Naive thymus-derived CD4-positive, alpha-beta T cell (primary cell): ENCODE measurements at regions not wholly inside any gene's neighbourhood (a gene's known extent, or its start where the extent isn't known, plus 50 kb on each side); places are given as distances from the start of the nearest gene placed in this dataset.

Source experiments
- ATAC-seq: fragments of 150-1000 bp; cut with Tn5 transposase; 2 replicates; pipeline ENCODE4 v1.10.0; 2021; ENCODE audit warnings: mild to moderate bottlenecking, moderate library complexity
- CTCF ChIA-PET: fragments of 350-600 bp; sonication (Branson Sonifier 250); formaldehyde crosslinking; loops from one replicate; lab custom pipeline; 2021; ENCODE audit warnings: antibody characterized with exemption; lab: Charles Lee
- POLR2A ChIA-PET: fragments of 350-600 bp; sonication (Branson Sonifier 250); formaldehyde crosslinking; loops from one replicate; lab custom pipeline; 2021; ENCODE audit warnings: antibody characterized with exemption, inconsistent platforms; lab: Charles Lee
- DNase-seq, 9 donors: peaks; one replicate each; pipeline versions ENCODE4 v3.0.0 to v3.0.0-alpha.2; 2020 to 2022; ENCODE audit warnings: mixed read lengths in 1 of 9
- H3K27ac ChIP-seq: one replicate; pipeline ENCODE4 v1.7.0; 2013; ENCODE audit warnings: mild to moderate bottlenecking, low read depth, low read length, moderate library complexity
- H3K27me3 ChIP-seq, 2 donors: one replicate each; pipeline ENCODE4 v1.7.0; 2013; ENCODE audit warnings: low read length in 2 of 2, mild to moderate bottlenecking in 2 of 2, moderate library complexity in 2 of 2; ENCODE audit not compliant: control insufficient read depth in 2 of 2, insufficient read depth in 2 of 2
- H3K36me3 ChIP-seq, 3 experiments: 1 replicate in 2 of 3; 2 replicates in 1 of 3; pipeline ENCODE4 v1.7.0; 2013; ENCODE audit warnings: low read length in 3 of 3, mild to moderate bottlenecking in 3 of 3, moderate library complexity in 1 of 3; ENCODE audit not compliant: insufficient read depth in 3 of 3, control insufficient read depth in 2 of 3
- H3K4me1 ChIP-seq, 2 donors: one replicate each; pipeline ENCODE4 v1.7.0; 2013; ENCODE audit warnings: low read length in 2 of 2, mild to moderate bottlenecking in 2 of 2, moderate library complexity in 1 of 2; ENCODE audit not compliant: control insufficient read depth in 2 of 2, insufficient read depth in 2 of 2
- H3K4me3 ChIP-seq: 2 replicates; pipeline ENCODE4 v1.7.0; 2013; ENCODE audit warnings: mild to moderate bottlenecking, low read length
- H3K9me3 ChIP-seq, 3 experiments: 1 replicate in 2 of 3; 2 replicates in 1 of 3; pipeline ENCODE4 v1.7.0; 2013; ENCODE audit warnings: low read length in 3 of 3; ENCODE audit not compliant: control insufficient read depth in 2 of 3
- H3K27ac Mint-ChIP-seq, 9 donors: one replicate each; pipeline ENCODE4 v1.8.0; 2020 to 2022; ENCODE audit warnings: mixed read lengths in 9 of 9, mild to moderate bottlenecking in 8 of 9, moderate library complexity in 5 of 9, inconsistent platforms in 2 of 9
- H3K27me3 Mint-ChIP-seq, 5 donors: one replicate each; pipeline ENCODE4 v1.8.0; 2021 to 2022; ENCODE audit warnings: mixed read lengths in 5 of 5, mild to moderate bottlenecking in 1 of 5
- H3K36me3 Mint-ChIP-seq, 5 donors: one replicate each; pipeline ENCODE4 v1.8.0; 2020 to 2022; ENCODE audit warnings: mixed read lengths in 5 of 5, mild to moderate bottlenecking in 3 of 5, inconsistent platforms in 1 of 5
- H3K4me1 Mint-ChIP-seq, 7 donors: one replicate each; pipeline ENCODE4 v1.8.0; 2020 to 2022; ENCODE audit warnings: mixed read lengths in 7 of 7, mild to moderate bottlenecking in 3 of 7, inconsistent platforms in 1 of 7
- H3K4me3 Mint-ChIP-seq, 10 donors: one replicate each; pipeline ENCODE4 v1.8.0; 2020 to 2022; ENCODE audit warnings: mild to moderate bottlenecking in 10 of 10, mixed read lengths in 10 of 10, moderate library complexity in 6 of 10, inconsistent platforms in 2 of 10
- H3K9me3 Mint-ChIP-seq, 11 donors: one replicate each; pipeline ENCODE4 v1.8.0; 2020 to 2022; ENCODE audit warnings: mixed read lengths in 11 of 11, mild to moderate bottlenecking in 4 of 11, inconsistent platforms in 1 of 11, moderate library complexity in 1 of 11
- intact Hi-C, 2 donors: fragments of 100-400 bp; cut with micrococcal nuclease; formaldehyde crosslinking; loops; one replicate each; pipeline ENCODE4 v1.15.1; 2023

- CTCF ChIA-PET: no interaction called here
These were observed 77.5 kb upstream of the UNC5A start for GRCh38 chr5:176732736-176733405.

GRCh38 chr5:176733406-176734262 is 76.7 kb upstream of the UNC5A start:
- peaks cover 0 to 10% (median 0%) of the 10 kb centered on the region in 11 donors for H3K9me3 Mint-ChIP-seq
- H3K4me1 ChIP-seq: no peaks in the 10 kb centered on the region
- no peaks in the 10 kb centered on the region for H3K36me3 ChIP-seq
- H3K27me3 ChIP-seq: no peaks in the 10 kb centered on the region
- ATAC-seq (no peak), DNase-seq (no peak)
- peaks cover 0 to 1% (median 0%) of the 10 kb centered on the region in 7 donors for H3K4me1 Mint-ChIP-seq
- H3K27ac Mint-ChIP-seq: no peak overlapping the region
- peak overlapping the region in 1 of 10 donors; percentile 41 for H3K4me3 Mint-ChIP-seq
- H3K27ac ChIP-seq: no peak overlapping the region
- peaks cover 0 to 7% (median 0%) of the 10 kb centered on the region in 3 experiments for H3K9me3 ChIP-seq
- intact Hi-C loops: no loop called here
- peaks cover 30 to 53% (median 48%) of the 10 kb centered on the region in 5 donors for H3K27me3 Mint-ChIP-seq
- ChIA-PET CTCF (no interaction called here), POLR2A (no interaction called here)
- peaks cover 0 to 5% (median 0%) of the 10 kb centered on the region in 5 donors for H3K36me3 Mint-ChIP-seq
- no peak overlapping the region for H3K4me3 ChIP-seq

More at GRCh38 chr5:176732736-176733405, 77.5 kb upstream of the UNC5A start:
- peaks cover 0 to 5% (median 0%) of the 10 kb centered on the region in 5 donors for H3K36me3 Mint-ChIP-seq
- Histone ChIP-seq H3K27ac (no peak overlapping the region), H3K4me3 (no peak overlapping the region), H3K36me3 (no peaks in the 10 kb centered on the region), H3K9me3 (peaks cover 0 to 7% (median 0%) of the 10 kb centered on the region in 3 experiments), H3K27me3 (no peaks in the 10 kb centered on the region), H3K4me1 (no peaks in the 10 kb centered on the region)
- POLR2A ChIA-PET: no interaction called here
- H3K4me3 Mint-ChIP-seq: no peak overlapping the region
- DNase-seq (no peak), ATAC-seq (no peak)
- H3K27me3 Mint-ChIP-seq: peaks cover 25 to 54% (median 44%) of the 10 kb centered on the region in 5 donors
- peaks cover 0 to 1% (median 0%) of the 10 kb centered on the region in 7 donors for H3K4me1 Mint-ChIP-seq
- peaks cover 0 to 10% (median 0%) of the 10 kb centered on the region in 11 donors for H3K9me3 Mint-ChIP-seq
- H3K27ac Mint-ChIP-seq: no peak overlapping the region
- intact Hi-C loops: no loop called here

GRCh38 chr5:176734756-176735342 is 75.5 kb upstream of the UNC5A start:
- DNase-seq: no peak
- Mint-ChIP-seq H3K4me3 (no peak overlapping the region), H3K9me3 (peaks cover 0 to 7% (median 0%) of the 10 kb centered on the region in 11 donors), H3K4me1 (peaks cover 0 to 3% (median 0%) of the 10 kb centered on the region in 7 donors), H3K36me3 (peaks cover 0 to 5% (median 0%) of the 10 kb centered on the region in 5 donors), H3K27ac (no peak overlapping the region), H3K27me3 (peaks cover 41 to 49% (median 42%) of the 10 kb centered on the region in 5 donors)
- no peaks in the 10 kb centered on the region for H3K36me3 ChIP-seq
- no peak for ATAC-seq
- POLR2A ChIA-PET: no interaction called here
- no peak overlapping the region for H3K27ac ChIP-seq
- H3K4me1 ChIP-seq: no peaks in the 10 kb centered on the region
- H3K27me3 ChIP-seq: no peaks in the 10 kb centered on the region
- CTCF ChIA-PET: no interaction called here
- no peak overlapping the region for H3K4me3 ChIP-seq
- intact Hi-C loops: no loop called here
- H3K9me3 ChIP-seq: peaks cover 0 to 7% (median 0%) of the 10 kb centered on the region in 3 experiments

GRCh38 chr5:176735383-176736265 is 74.7 kb upstream of the UNC5A start:
- Mint-ChIP-seq H3K27ac (no peak overlapping the region), H3K9me3 (peaks cover 0 to 7% (median 0%) of the 10 kb centered on the region in 11 donors), H3K4me3 (no peak overlapping the region), H3K36me3 (peaks cover 0 to 5% (median 0%) of the 10 kb centered on the region in 5 donors), H3K4me1 (peaks cover 0 to 3% (median 0%) of the 10 kb centered on the region in 7 donors), H3K27me3 (peaks cover 34 to 50% (median 47%) of the 10 kb centered on the region in 5 donors)
- Histone ChIP-seq H3K4me1 (no peaks in the 10 kb centered on the region), H3K4me3 (no peak overlapping the region), H3K27ac (no peak overlapping the region), H3K36me3 (no peaks in the 10 kb centered on the region), H3K9me3 (peaks cover 0 to 4% (median 0%) of the 10 kb centered on the region in 3 experiments), H3K27me3 (no peaks in the 10 kb centered on the region)
- CTCF ChIA-PET: interaction anchor here (0.8 kb wide), 1 partner anchor 78 kb away, joined by 3 read pairs; no protein-coding TSS in a partner anchor
- DNase-seq (no peak), ATAC-seq (no peak)
- POLR2A ChIA-PET: no interaction called here
- intact Hi-C loops: no loop called here

- no peaks in the 10 kb centered on the region for H3K36me3 Mint-ChIP-seq
- DNase-seq: no peak
- no peak overlapping the region for H3K27ac Mint-ChIP-seq
- ATAC-seq: no peak
- CTCF ChIA-PET: interaction anchor here (0.8 kb wide), 1 partner anchor 79 kb away, joined by 3 read pairs; no protein-coding TSS in a partner anchor
- Histone ChIP-seq H3K27me3 (no peaks in the 10 kb centered on the region), H3K9me3 (no peaks in the 10 kb centered on the region), H3K4me1 (no peaks in the 10 kb centered on the region), H3K36me3 (no peaks in the 10 kb centered on the region), H3K4me3 (no peak overlapping the region), H3K27ac (no peak overlapping the region)
- intact Hi-C loops: no loop called here
- peaks cover 0 to 2% (median 0%) of the 10 kb centered on the region in 11 donors for H3K9me3 Mint-ChIP-seq
- POLR2A ChIA-PET: no interaction called here
- no peak overlapping the region for H3K4me3 Mint-ChIP-seq
- H3K4me1 Mint-ChIP-seq: peaks cover 0 to 3% (median 0%) of the 10 kb centered on the region in 7 donors
- peaks cover 27 to 47% (median 44%) of the 10 kb centered on the region in 5 donors for H3K27me3 Mint-ChIP-seq
These were observed 73.9 kb upstream of the UNC5A start for GRCh38 chr5:176736301-176736930.
